Endothelial cell of umbilical vein (primary cell): ENCODE measurements at regions not wholly inside any gene's neighbourhood (a gene's known extent, or its start where the extent isn't known, plus 50 kb on each side); places are given as distances from the start of the nearest gene placed in this dataset.

Experiments used
- CTCF ChIP-seq, 2 donors: IDR thresholded peaks; 1 replicate in 1 of 2; 2 replicates in 1 of 2; pipeline ENCODE4 v1.5.1; 2011; ENCODE audit warnings: low read length in 2 of 2, mild to moderate bottlenecking in 2 of 2, moderate library complexity in 2 of 2, control low read depth in 1 of 2, inconsistent platforms in 1 of 2, low read depth in 1 of 2; ENCODE audit not compliant: insufficient read depth in 1 of 2; ENCODE audit errors: extremely low read depth in 1 of 2
- MYC ChIP-seq: IDR thresholded peaks from one replicate; pipeline ENCODE4 v1.6.1; 2011; ENCODE audit warnings: mild to moderate bottlenecking, low read depth, low read length
- POLR2A ChIP-seq: IDR thresholded peaks from 2 replicates; pipeline ENCODE4 v1.6.1; 2012; ENCODE audit warnings: low read depth, mild to moderate bottlenecking, control low read depth, low read length

DNA sequence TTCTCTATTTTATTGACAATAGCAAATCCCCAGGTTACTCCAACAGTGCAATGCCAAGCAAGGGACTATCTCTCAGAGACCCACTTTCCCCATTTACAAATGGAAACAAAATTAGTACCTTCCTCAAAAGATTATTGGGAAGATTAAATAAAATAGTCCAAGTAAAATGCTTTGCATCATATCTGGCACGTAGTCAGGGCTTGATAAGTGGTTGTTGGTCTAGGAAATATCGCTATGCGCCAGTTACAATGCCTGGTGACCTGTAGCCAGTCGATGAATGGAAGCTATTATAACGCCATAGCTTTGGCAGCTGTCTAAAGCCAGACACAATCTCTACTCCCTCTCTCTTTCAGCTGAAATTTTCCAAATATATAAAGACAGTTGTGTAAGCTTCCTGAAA lies 220.3 kb downstream of the RAP2A start:
- TF ChIP-seq POLR2A (no peak), MYC (no peak), CTCF (IDR thresholded peaks at IDR 0.05; ENCODE audit: extremely low read depth in 1 of 2, insufficient read depth in 1 of 2, low read depth in 1 of 2, low read length in 2 of 2) (no peak)
